ENCODE measurements at regions not wholly inside any gene's neighbourhood (a gene's known extent, or its start where the extent isn't known, plus 50 kb on each side); places are given as distances from the start of the nearest gene placed in this dataset.

DNA sequence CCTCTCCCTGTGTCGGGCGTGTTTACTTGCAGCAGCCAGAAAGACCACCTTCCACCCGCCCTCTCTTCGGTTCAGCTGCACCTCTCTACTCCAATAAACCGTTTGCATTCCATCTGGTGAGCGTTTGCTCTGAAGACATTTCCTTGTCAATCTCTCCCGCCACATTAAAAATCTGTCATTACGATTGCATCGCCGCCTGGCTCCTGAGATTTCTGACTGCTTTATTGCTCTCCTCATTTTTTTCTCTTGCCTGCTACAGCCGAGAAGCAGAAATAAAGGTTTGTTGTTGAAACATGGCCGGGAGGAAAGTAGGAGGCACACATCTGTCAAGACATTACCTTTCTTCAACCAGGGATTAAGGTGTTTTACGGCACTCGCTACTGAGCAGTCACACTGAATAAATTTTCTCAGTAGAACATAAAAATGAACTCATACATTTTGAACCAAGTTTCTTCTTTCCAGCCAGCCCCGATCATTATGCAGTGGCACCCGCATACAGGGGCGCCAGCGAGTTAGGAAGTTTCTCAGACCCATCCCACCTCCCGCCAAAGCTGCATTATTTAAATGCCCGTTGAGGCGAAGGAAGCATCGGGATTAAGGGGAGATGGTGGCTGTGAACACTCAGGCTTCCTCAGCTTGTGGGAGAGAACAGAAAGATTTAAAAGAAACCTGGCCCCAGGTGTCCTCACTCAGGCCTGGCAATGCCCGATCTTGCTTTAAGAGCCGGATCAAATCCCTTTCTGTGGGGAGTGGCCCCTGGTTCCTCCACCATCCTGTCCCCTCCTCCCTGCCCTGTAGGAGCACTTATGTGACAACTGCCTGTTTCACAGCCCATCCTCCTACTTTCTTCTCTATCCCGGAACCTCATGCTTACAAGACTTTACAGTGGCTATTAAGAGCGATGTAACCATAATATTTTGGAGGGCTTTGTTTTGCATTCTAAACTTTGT lies 1108.9 kb downstream of the BCL11B start:
- no peak for DNase-seq (ENCODE audit: low read depth)

DNA sequence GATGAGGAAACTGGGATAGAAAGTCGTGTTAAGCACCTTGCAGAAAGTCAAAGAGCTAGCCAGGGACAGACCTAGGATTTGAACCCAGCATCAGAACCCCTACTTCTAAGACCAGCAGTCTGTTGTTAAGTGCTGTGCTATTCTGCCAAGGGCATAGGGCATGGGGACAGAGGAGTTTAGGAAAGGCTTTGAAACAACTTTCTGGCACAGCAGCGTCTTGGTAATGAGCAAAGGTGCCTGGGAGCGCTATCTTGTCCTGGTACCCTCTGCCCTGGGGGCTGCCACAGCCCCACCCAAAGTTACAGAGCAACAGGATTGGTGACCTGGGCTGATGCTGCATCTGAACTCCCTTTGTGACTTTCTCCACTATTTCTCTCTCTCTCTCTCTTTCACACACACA lies 1108.1 kb downstream of the BCL11B start:
- no peak for DNase-seq (ENCODE audit: low read depth)

DNA sequence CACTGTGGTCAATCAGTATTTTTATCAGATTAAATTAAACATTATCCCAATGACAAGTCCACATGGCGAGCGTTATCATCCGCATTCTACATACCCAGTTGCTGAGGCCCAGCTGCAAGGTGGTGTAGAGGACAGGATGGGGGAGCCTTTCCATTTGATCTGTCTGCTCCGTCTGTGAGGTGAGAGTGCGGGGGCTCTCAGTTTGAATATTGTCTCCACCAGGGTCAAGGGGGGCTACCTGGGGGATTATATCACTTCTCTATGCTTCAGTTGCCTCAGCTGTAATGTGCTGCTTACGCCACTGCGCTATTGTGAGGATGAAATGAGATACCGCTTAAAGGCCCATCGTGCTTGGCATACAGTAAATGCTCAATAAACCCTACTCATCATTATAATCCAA lies 1106.0 kb downstream of the BCL11B start:
- no peak for DNase-seq (ENCODE audit: low read depth)

DNA sequence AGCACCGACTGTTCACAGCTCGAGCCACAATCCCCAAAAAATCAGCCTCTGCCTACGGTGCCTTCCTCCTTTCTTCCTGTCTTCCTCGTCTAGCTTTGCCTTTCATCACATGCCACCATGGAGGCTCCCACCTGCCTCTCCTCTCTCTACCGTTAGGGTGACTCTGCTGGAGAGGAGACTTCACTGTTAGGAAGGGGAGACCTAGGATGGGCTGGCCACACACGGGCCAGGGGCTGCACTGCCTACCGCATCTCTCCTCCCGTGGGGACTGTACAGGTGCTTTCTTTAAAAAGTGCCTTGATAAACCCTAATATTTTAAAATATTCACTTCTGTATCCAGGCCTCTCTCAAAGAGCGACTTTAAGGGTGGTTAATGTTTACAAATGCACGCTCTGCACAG lies 1104.7 kb downstream of the BCL11B start:
- no peak for DNase-seq (ENCODE audit: low read depth)

DNA sequence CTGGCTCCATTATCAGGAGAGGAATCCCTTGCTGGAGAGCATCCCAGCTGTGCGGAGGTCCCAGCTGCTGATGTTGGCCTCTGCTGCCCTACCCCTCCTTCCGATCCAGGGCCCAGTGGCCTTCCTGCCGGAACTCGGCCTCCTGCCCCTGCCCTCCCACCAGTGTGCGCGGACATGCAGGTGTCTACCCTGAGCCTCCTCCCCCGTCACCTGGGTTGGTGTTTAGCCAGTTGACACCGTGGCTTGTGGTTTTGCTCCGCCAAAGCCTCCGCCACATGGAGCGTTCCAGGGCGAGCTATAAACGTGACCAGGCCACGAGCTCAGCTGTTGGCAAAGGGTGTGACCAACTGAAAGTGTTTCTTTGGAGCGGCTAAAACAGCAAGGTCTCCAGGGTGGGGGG lies 1104.3 kb downstream of the BCL11B start:
- no peak for DNase-seq (ENCODE audit: low read depth)

DNA sequence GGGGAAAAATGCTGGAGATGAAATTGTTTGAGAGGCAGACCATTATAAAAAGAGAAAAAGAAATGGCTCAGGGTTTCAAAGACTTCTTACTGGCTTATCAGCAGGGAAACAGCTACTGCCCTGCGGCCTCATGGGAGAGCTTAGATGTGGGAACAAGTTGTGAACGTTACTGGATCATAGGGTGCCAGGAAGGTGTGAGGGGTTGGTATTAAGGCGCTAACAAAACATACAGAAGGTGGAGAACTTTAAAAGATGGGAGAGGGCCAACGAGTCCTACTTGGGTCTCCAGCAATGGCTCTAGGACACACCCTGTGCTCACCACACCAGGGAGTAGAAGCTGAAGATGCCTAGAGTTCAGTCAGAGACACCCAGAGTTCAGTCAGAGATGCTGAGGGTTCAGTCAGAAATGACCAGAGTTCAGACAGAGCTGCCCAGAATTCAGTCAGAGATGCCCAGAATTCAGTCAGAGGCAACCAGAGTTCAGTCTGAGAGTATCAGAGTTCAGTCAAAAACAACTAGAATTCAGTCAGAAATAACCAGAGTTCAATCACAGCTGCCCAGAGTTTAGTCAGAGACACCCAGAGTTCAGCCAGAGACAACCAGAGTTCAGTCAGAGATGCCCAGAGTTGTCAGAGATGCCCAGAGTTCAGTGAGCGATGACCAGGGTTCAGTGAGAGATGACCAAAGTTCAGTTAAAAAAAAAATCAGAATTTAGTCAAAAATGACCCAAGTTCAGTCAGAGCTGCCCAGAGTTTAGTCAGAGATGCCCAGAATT lies 1103.6 kb downstream of the BCL11B start:
- no peak for DNase-seq (ENCODE audit: low read depth)

DNA sequence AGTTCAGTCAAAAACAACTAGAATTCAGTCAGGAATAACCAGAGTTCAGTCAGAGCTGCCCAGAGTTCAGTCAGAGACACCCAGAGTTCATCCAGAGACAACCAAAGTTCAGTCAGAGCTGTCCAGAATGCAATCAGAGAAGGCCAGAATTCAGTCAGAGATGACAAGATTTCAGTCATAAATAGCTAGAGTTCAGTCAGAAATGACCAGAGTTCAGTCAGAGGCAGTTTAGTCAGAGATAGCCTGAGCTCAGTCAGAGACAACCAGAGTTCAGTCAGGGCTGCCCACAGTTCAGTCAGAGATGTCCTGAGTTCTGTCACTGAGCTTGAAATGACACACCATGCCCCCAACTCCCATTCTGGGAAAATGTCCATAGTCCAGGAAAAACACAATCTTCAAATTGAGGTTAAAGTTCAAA lies 1102.8 kb downstream of the BCL11B start:
- DNase-seq (ENCODE audit: low read depth): no peak

DNA sequence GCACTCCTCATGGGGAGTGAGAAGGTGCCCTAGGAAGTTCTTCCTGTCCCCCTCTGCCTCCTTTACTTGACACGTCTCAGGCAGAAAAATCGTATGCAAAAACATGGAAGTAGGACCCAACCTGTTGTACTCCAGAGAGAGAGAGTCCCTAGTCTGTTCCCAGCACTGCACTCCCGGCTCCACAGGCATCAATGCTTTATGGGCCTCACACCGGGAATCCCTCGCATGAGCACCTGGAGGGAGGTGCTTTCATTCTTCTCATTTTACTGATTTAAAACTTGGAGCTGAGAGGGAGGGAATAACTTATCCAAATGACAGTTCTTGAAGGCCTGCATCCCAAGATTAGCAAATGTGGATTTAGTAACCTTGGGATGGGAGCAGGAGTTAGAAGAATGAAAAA lies 1101.4 kb downstream of the BCL11B start:
- no peak for DNase-seq (ENCODE audit: low read depth)

DNA sequence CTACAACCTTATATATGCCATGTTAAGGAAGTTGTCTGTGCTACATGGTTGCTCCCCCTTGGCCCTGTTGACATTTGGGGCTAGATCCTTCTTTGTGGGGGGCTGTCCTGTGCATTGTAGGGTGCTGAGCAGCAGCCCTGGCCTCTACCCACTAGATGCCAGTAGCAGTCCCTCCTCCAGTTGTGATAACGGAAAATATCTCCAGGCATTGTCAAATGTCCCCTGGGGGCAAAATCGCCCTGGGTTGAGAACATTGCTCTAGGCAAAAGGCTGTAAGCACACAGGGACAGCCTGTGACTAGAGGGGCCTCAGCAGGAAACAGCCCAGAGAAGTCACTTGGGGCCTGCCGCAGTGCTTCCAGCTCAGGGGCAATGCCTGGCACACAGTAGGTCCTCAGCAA lies 1100.3 kb downstream of the BCL11B start:
- DNase-seq (ENCODE audit: low read depth): no peak

DNA sequence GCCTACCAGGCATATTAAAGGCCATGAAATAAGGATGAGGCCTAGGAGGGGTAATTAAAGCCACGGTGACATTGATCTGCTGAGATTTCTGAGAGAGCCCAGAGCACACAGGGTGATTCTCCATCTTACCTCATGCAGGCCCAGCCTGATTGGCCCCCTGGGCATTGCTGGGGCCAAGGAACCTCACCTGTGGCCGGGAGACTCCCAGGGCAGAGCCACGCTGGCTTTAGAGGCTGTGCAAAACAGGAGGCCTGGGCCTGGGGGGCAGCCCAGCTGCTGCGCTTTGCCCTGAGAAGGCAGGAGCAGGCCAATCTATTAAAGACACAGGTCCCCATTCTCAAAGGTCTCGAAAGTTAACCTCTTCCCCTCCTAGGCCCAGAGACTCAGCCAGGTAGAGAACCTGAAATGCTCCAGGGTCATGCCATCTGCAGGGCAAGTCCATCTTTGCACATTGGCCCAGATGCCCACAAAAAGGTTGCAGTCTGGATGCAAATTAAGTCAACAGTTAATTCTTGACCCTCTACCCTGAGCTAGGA lies 1099.7 kb downstream of the BCL11B start:
- no peak for DNase-seq (ENCODE audit: low read depth)

DNA sequence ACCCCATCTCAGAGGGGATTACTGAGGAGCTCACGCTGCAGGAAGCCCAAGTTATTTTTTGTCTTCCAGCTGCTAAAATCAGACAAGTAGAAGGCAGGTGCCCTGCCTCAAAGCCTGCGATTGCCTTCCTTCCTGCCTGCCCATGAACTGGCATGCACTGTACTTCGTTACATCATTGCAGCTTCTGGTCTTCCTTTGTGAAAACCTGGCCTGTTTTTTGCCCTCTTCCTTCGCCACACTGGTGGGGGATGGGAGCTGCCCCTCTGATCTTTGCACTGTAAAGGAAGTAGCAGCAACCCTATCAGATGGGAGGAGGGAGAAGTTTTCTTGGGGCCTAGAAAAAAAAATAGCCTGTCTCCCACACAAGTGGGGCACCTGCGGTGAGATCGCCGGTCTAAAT lies 1098.7 kb downstream of the BCL11B start:
- DNase-seq (ENCODE audit: low read depth): no peak

DNA sequence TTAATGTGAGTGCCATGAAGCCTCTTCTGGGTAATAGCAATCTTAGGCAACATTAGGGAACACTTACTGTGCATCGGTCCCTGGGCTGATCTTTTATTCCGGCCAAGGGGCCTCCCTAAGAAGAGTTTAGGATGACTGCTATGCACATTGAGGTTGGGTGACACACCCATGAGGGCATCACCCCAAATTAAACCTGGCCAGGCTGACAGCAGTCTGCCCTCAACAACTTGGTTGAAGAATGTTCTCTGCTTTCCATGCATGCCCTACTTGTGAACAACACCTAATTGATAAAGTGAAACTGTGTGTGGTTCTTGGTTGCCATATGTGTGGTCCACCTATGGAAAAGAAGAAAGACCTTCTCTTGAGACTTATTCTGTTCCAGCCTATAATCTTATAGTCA lies 1098.0 kb downstream of the BCL11B start:
- no peak for DNase-seq (ENCODE audit: low read depth)

DNA sequence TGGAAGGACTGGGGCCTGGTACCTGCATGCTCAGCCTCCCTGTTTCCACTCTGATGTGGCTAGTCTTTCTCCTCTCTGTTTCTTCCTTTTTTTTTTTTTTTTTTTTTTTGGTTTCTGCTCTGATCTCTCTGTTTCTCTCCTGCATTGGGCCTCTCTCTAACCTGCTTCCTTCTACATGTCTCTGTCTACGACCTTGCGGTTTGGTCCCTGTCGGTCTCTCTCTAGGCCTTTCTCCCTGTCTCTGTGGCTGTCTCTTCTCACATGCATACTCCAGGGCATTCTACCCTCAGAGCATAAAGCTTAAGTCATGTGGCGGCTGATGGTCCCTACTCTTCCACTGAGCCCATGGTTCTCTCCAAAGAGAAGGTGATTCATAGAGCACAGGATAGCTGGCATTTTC lies 1096.6 kb downstream of the BCL11B start:
- DNase-seq (ENCODE audit: low read depth): no peak

DNA sequence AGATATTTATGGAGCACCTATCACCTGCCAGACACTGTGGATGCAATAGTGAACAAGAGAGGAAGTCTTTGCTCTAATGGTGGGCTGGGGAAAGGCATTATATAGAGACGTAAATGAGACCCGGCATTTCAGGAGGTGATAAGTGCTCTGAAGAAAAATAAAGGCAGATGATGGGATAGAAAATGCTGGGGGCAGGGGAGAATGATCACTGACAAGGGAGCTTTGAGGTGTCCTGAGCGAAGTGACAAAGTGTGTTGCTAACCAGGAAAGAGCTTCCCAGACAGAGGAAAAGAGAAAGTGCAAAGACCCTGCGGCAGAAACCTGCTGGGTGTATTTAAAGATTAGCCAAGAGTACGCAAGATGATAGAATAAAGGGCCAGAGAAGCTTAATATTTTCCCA lies 1096.1 kb downstream of the BCL11B start:
- DNase-seq (ENCODE audit: low read depth): no peak

DNA sequence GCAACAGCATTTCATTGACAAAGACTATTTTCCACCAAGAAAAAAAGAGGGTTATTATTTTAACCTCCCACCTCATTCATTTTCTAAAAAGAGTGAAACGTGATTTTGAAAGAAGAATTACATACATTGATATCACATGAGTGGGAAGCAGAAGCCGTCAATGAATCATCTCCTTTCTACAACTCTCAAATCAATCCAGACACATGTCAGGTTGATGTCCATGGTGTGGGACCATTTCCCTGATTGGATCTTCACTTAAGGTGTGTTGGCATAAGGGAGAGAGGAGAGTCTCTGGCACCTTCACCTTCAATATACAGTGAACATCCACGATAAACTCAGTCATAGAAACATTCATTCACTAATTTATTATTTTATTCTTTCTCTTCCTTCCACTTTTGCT lies 1095.1 kb downstream of the BCL11B start:
- no peak for DNase-seq (ENCODE audit: low read depth)

DNA sequence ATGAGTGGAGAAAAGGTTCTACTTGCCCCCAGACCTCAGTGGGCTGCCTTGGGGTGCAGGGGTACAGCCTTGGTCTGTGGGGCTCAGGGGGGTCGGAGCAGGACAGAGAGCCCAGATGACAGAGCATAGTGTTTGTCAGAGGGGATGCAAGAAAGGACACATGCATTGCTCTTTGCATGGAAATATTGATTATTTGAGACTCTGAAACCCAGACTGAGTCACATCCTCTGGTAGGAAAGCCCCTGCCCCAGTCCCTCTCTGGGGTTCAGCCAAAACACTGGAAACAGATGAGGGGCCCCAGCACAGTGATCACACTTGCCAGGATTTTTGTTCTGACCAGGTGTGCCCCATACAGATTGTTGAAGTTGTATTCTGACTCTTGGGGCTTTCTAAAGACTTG lies 1094.4 kb downstream of the BCL11B start:
- DNase-seq (ENCODE audit: low read depth): no peak

DNA sequence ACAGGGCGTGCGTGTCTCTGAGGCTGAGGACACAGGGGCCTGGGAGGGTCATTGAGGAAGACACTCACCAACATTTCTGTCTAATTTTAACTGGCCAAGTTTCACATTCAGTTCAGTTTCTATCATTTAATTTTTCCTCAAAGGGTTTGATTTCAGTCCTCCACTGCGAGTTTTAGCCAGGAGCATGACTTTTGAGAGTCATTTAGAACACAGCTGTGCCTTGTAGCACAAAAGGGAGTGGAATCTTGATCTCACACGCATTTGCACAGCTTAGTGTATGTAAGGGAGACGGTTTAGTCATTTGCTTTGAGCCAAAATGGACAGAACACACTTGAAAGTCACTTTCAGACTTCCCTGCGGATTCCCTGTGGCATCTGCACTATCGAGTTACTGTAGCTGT lies 1090.8 kb downstream of the BCL11B start:
- DNase-seq (ENCODE audit: low read depth): no peak

DNA sequence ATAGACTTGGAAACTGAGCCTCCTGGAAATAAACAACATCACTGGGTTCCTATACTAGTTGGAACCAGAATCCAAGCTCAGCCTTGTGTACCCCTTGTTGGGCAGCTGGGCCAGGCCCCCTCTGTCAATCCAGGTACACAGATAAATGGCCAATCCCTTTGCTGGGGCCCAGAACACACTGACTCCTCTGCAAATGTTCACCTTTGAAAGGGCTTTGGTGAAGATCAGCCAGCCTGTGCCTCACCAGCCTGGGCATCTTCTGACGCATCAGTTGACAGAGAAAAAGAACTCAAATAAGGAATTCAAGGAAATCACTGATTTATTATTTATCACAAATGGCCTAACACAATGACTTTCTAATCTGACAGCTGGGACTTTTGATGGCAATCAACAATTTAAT lies 1090.2 kb downstream of the BCL11B start:
- DNase-seq (ENCODE audit: low read depth): no peak

DNA sequence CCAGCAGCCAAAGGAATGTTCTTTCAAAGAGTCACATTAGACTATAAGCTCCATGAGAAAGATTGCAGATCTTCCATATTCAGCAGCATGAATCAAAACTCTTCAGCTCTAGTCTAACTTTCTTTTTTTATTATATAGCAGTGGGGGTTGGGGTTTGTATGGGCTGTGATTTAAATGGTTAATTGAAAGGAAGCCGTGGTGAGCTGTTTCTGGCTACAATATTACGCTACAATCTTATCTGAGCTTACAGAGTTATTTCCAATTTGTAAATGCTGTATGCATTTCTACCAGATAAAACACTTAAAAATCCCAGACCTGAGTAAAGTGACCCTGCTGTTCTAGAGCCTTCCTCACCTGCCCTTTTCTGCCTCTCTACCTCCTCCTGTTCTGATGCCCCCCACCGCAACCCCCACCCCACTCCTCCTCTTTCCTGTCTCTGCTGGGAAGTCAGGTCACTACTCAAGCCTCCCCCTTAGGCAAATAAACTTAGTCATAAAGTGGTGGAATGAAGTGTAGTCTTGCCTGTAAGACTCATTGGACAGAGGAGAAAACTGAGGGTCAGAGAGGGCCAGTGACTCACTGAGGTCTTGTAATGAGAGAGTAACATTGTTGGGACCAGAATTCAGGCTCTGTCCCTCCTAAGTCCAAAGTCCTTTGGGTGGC lies 1089.5 kb downstream of the BCL11B start:
- DNase-seq (ENCODE audit: low read depth): peak; percentile 8

DNA sequence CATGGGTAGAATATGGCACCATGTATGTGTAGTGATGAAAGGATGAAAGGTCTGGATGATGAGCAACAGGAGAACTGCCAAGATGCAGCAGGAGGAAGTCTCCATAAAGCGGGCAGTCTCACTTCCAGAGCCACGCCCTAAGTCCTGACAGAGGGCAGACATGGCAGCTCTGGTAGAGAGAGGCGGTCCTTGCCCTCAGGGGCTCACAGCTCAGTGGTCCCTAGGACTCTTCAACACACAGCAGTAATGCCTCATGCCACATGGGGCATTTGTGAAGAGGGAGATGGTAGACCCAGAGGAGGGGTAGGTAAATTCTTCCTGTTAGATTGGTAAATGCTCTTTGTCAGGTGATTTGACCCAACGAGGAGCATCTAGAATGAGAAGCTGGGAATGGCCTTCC lies 1088.4 kb downstream of the BCL11B start:
- no peak for DNase-seq (ENCODE audit: low read depth)

DNA sequence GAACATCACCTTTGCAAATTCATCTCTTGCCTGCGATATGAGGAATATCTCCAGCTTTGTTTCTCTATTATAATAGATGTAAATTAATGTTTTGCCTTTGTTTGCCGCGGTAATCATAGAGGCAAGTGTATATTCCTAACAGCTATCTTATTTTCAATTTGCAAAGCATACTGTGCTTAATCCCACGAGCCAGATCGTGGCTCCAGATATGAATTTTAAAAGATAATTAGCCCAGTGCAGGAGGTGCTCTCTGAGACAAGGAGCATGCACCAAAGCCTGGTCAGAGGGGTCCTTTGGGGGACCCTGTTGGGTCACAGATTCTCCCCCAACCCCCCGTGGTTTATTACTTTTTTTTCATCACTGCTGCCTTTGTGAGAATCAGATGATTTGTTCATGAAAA lies 1087.5 kb downstream of the BCL11B start:
- DNase-seq (ENCODE audit: low read depth): no peak

DNA sequence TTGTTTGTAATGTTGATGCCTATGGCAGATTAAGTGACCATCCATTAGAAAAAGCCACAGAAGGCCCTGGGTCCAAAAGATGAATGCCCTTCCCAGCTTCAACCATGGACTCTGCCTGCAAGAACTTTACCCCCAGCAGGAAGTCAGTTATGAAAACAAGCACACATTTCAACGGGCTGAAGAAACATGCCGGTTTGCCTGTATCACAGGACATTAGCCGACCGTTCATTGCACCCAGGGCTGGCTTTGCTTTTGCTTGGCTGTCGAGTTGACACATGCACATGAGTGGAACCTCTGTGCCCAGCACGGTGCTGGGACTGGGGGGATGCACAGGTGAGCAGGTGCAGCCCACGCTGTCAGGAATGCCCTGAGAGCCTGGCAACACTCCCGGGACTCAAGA lies 1087.0 kb downstream of the BCL11B start:
- DNase-seq (ENCODE audit: low read depth): no peak
